SJCRH30 (cell line): ENCODE measurements at regions not wholly inside any gene's neighbourhood (a gene's known extent, or its start where the extent isn't known, plus 50 kb on each side); places are given as distances from the start of the nearest gene placed in this dataset.

Experiments
- DNase-seq, 2 experiments: peaks; one replicate each; pipeline ENCODE4 v3.0.0-alpha.2; 2015 to 2020
- H3K27ac ChIP-seq: fragments of 250-450 bp; sonication (Bioruptor Pico); 2 replicates; pipeline ENCODE4 v1.5.1; 2020; ENCODE audit warnings: mild to moderate bottlenecking, moderate library complexity
- H3K27me3 ChIP-seq: fragments of 250-450 bp; sonication (Bioruptor Pico); 2 replicates; pipeline ENCODE4 v1.5.1; 2020; ENCODE audit warnings: mild to moderate bottlenecking, moderate library complexity
- H3K36me3 ChIP-seq: fragments of 250-450 bp; sonication (Bioruptor Pico); 2 replicates; pipeline ENCODE4 v1.5.1; 2020; ENCODE audit warnings: mild to moderate bottlenecking, moderate library complexity
- H3K4me1 ChIP-seq: fragments of 250-450 bp; sonication (Bioruptor Pico); 2 replicates; pipeline ENCODE4 v1.5.1; 2020; ENCODE audit warnings: mild to moderate bottlenecking, moderate library complexity
- H3K4me3 ChIP-seq: fragments of 250-450 bp; sonication (Bioruptor Pico); 2 replicates; pipeline ENCODE4 v1.5.1; 2020; ENCODE audit warnings: mild to moderate bottlenecking, moderate library complexity
- H3K9me3 ChIP-seq: fragments of 250-450 bp; sonication (Bioruptor Pico); replicated peaks from 2 replicates; pipeline ENCODE4 v1.5.1; 2020; ENCODE audit warnings: mild to moderate bottlenecking, moderate library complexity

DNA sequence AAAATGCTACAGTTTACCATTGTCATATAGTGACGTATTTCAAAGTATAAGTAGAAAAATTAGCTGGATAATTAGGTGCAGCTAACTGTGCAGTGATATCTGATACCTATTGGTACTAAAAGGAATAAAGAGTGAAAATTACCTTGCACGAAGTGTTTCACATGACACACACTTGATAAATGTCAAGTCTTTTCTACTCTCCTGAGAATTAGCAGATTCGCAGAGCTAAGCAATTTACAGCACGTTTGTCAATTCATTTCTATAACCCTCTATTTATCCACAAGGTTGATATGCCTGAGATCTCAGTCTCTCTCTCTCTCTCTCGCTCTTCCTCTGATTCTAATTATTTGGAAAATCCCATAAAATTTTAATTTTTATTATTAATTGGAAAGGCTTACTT, 1109.0 kb downstream of the EFNB2 start:
- Histone ChIP-seq H3K27ac (no peak overlapping the region), H3K9me3 (no peaks in the 10 kb centered on the region), H3K36me3 (no peaks in the 10 kb centered on the region), H3K27me3 (no peaks in the 10 kb centered on the region), H3K4me3 (no peak overlapping the region), H3K4me1 (no peaks in the 10 kb centered on the region)
- DNase-seq, result no peak

DNA sequence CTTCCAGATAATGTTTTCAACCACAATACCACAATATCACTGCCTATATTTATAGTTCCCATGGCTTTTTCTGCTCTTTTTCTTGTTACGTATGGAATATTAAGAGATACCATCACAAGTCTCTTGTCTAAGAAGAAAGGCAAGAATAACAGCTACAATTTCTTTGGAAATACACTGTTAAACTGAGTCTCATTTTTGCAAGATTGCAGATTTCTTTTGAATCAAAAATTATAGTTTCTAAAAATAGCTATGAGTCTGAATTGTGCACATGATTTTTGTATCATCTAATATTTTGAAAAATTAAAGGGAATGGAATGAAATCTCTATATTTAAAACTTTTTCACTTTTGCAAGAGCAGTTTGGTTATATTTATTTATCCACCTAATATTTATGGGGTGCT, 1120.8 kb downstream of the EFNB2 start:
- Histone ChIP-seq H3K27me3 (no peaks in the 10 kb centered on the region), H3K9me3 (no peaks in the 10 kb centered on the region), H3K4me1 (no peaks in the 10 kb centered on the region), H3K4me3 (no peak overlapping the region), H3K36me3 (no peaks in the 10 kb centered on the region), H3K27ac (no peak overlapping the region)
- DNase-seq, result no peak

DNA sequence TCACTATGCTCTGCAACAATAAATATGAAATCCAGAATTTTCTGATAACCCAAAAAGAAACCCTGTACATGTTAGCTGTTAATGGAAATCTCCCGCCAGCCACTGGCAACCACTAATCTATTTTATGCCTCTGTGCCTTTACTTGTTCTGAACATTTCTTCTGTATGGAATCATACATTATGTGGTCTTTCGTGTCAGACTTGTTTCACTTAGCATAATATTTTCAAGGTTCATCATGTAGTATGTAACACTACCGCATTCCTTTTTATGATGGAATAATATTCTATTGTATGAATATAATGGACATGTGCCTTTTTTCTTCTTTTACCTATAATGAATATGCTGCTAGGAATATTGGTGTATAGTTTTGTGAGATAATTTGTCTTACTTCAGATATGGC, 1123.3 kb downstream of the EFNB2 start:
- Histone ChIP-seq H3K27me3 (no peaks in the 10 kb centered on the region), H3K4me3 (no peak overlapping the region), H3K4me1 (no peaks in the 10 kb centered on the region), H3K9me3 (no peaks in the 10 kb centered on the region), H3K36me3 (no peaks in the 10 kb centered on the region), H3K27ac (no peak overlapping the region)
- no peak for DNase-seq

DNA sequence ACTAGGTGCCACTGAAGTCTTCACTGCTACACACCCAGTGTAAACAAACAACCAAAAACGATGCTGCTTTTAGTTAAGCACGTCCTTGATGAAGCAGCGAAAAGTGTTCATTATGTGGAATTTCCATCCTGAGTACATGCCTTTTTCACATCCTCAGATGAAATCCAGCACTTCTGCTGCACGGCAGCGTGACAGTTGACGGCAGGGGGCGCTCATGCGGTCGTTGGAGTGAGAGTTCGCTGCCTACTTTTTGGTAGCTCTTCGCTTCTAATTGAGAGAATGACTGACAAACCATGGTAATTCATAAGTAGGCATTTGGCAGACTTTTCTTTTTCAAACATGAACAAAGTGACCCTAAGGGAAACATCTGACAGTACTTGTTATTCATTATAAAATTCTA, 1124.9 kb downstream of the EFNB2 start:
- H3K27me3 ChIP-seq, result no peaks in the 10 kb centered on the region
- H3K27ac ChIP-seq, result no peak overlapping the region
- no peaks in the 10 kb centered on the region for H3K36me3 ChIP-seq
- H3K9me3 ChIP-seq, result no peaks in the 10 kb centered on the region
- H3K4me1 ChIP-seq, result no peaks in the 10 kb centered on the region
- DNase-seq, result peak; percentile 12 to 31
- no peak overlapping the region for H3K4me3 ChIP-seq

DNA sequence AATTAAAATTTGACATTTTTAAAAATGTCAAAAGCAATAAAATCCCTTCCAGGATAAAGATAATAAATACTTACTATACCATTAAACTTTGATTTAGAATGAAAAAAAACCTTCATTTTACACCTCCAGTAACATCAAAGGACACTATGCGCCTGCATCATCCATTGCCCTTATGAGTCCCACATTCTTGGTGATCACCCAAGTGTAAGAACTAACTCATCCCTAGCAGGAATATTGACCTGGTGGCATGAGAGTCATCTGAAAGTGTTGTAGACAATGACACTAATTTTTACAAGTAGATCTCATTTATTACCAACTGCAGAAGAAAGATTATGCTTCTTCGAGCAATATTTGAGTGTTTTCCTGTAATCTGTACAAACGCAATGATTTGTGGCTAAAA, 1128.9 kb downstream of the EFNB2 start:
- Histone ChIP-seq H3K4me1 (no peaks in the 10 kb centered on the region), H3K27ac (no peak overlapping the region), H3K9me3 (no peaks in the 10 kb centered on the region), H3K36me3 (no peaks in the 10 kb centered on the region), H3K27me3 (no peaks in the 10 kb centered on the region), H3K4me3 (no peak overlapping the region)
- DNase-seq, result no peak

DNA sequence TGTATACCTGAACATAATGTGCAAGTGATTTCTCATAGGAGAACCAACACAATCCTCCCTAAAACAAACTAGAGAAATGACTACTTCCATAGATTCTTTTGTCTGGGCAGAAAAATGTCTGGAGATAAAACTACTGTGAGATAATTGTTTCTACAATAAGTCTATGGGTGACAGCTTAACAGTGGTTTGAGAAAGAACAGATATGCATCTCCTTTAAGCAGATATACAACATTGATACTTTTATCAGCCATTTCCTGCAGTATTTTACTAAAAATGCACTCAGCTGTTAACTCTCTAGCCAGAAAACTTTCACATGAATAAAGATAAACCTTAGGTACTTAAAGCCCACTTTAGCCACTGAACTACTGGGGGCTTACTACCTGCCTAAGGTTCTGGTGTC, 1132.4 kb downstream of the EFNB2 start:
- DNase-seq, result no peak
- Histone ChIP-seq H3K9me3 (no peaks in the 10 kb centered on the region), H3K36me3 (no peaks in the 10 kb centered on the region), H3K4me3 (no peak overlapping the region), H3K4me1 (no peaks in the 10 kb centered on the region), H3K27me3 (no peaks in the 10 kb centered on the region), H3K27ac (no peak overlapping the region)

DNA sequence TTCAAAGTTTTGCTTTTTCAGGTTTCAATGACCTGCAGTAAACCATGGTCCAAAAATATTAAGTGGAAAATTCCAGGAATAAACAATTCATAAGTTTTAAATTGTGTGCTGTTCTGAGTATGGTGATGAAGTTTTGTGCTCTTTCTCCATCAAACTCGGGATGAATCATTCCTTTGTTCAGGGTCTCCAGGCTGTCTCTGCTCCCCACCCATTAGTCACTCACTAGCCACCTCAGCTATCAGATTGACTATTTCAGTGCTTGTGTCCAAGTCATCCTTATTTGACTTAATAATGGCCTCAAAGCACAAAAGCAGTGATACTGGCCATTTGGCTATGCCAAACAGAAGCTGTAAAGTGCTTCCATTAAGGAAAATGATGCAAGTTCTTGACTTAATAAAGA, 1140.4 kb downstream of the EFNB2 start:
- no peaks in the 10 kb centered on the region for H3K9me3 ChIP-seq
- no peak for DNase-seq

DNA sequence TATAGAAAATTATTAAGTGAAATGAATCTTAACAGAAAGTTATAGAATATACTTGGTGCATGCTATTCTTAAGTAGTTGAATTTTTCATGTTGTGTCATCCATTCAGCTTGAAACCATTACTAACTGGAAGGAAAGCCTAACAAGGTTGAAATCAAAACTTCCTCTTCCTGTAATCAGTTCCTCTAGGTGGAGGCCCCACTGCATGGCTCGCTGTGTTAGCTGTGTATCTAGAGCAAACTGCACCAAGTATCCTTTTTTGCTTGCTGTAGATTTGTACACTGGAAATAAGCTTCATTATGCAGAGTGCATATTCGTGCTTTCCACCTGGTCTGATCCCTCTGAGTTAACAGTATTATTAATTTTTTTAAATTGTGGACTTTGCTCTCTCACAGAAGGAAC, 1146.1 kb downstream of the EFNB2 start:
- Histone ChIP-seq H3K4me3 (no peak overlapping the region), H3K4me1 (no peaks in the 10 kb centered on the region), H3K36me3 (no peaks in the 10 kb centered on the region), H3K9me3 (no peaks in the 10 kb centered on the region), H3K27me3 (no peaks in the 10 kb centered on the region), H3K27ac (no peak overlapping the region)
- DNase-seq, result no peak

More for the DNA sequence above, 1140.4 kb downstream of the EFNB2 start:
- H3K27me3 ChIP-seq, result no peaks in the 10 kb centered on the region
- no peak overlapping the region for H3K27ac ChIP-seq
- no peak overlapping the region for H3K4me3 ChIP-seq
- H3K36me3 ChIP-seq, result no peaks in the 10 kb centered on the region
- no peaks in the 10 kb centered on the region for H3K4me1 ChIP-seq

DNA sequence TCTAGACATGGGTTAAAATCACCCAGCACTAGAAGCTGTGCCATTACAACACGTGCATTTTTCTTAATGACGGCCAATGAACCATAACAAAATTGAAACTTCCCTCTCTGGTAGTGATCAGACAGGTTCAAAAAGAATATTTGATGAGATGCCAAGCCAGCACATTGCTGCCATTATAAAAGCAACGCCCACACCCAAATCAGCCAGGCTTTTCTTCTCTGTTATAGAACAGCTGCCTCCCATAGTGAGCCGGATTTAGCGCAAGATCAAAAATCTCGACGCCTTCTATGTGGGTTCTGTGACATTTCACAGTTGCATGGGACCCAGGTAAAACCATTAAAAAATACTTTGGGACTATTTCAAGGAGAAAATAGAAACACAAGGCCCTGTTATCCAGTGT, 1158.0 kb downstream of the EFNB2 start:
- Histone ChIP-seq H3K4me1 (no peaks in the 10 kb centered on the region), H3K27me3 (no peaks in the 10 kb centered on the region), H3K9me3 (no peaks in the 10 kb centered on the region), H3K27ac (no peak overlapping the region), H3K4me3 (no peak overlapping the region), H3K36me3 (no peaks in the 10 kb centered on the region)
- DNase-seq, result peak in 1 of 2 experiments; percentile 3

DNA sequence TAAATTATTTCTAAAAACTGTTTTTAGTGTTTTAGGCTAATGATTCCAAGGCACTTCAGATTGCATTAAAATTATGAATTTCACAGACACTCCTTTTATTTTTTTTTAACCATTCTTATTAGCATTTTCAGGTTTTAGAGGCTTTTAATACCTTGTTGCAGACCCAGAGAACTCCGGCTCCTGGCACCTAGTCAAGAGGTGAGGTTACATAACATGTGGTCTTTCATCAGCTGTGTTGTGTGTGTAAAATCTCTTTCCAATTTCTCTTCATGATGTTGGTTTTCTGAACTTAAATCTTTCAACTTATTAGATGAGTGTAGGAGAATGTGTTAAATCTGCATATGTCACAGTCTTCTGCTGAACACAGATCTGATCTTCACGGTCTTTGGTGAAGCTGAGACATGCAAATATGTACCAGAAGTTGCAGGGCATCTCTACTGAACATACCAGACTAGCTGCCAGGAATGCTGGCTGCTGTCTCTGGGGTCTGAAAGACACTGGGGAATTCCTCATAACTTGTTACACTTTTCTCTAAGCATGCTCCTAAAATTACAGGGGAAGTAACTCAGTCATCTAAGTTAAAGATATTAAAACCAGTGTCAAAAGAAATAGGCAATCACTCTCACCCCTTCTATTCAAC, 1165.3 kb downstream of the EFNB2 start:
- Histone ChIP-seq H3K9me3 (no peaks in the 10 kb centered on the region), H3K27ac (no peak overlapping the region), H3K4me3 (no peak overlapping the region), H3K4me1 (no peaks in the 10 kb centered on the region), H3K27me3 (no peaks in the 10 kb centered on the region), H3K36me3 (no peaks in the 10 kb centered on the region)
- DNase-seq, result no peak

DNA sequence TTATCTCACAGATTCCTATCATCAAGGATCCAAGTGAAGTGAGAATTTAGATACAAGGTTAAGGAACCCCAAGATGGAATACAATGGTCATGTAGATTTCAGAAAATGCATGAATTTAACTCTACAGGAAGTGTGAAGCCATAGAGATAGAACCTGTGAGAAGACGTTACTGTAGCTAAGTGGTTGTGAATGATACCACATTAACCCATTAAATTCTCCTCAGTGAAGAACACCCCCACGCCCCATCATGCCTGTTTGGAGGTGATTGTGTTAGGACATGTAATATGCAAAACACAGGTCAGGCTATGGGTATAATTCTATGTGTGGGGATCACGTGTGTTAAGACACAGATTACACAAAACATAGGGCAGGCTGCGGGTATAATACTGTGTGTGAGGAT, 1166.7 kb downstream of the EFNB2 start:
- no peak for DNase-seq
- Histone ChIP-seq H3K36me3 (no peaks in the 10 kb centered on the region), H3K27ac (no peak overlapping the region), H3K4me3 (no peak overlapping the region), H3K27me3 (no peaks in the 10 kb centered on the region), H3K9me3 (no peaks in the 10 kb centered on the region), H3K4me1 (no peaks in the 10 kb centered on the region)

DNA sequence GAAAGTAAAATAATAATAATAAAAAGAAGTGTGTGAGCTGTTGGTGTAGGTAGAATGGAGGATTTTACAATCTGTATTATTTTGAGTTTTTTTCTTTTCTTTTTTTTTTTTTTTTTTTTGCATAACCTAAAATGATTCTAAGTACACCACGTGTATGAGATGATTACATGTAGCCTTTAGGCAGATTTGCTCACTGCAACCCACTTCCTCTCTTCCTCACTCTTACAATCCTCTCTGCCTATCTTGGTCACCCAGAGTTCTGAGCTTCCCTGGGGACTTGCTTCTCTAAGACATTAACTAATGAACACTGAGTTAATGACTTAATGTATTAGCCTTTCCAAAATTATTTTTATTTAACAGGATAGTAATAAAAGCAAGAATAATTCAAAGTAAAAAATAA, 1169.6 kb downstream of the EFNB2 start:
- H3K9me3 ChIP-seq, result no peaks in the 10 kb centered on the region
- no peak for DNase-seq
- H3K4me3 ChIP-seq, result no peak overlapping the region
- no peaks in the 10 kb centered on the region for H3K36me3 ChIP-seq
- H3K4me1 ChIP-seq, result peaks cover 8% of the 10 kb centered on the region; the same call in 1 of the 2 replicates
- H3K27ac ChIP-seq, result no peak overlapping the region
- no peaks in the 10 kb centered on the region for H3K27me3 ChIP-seq

DNA sequence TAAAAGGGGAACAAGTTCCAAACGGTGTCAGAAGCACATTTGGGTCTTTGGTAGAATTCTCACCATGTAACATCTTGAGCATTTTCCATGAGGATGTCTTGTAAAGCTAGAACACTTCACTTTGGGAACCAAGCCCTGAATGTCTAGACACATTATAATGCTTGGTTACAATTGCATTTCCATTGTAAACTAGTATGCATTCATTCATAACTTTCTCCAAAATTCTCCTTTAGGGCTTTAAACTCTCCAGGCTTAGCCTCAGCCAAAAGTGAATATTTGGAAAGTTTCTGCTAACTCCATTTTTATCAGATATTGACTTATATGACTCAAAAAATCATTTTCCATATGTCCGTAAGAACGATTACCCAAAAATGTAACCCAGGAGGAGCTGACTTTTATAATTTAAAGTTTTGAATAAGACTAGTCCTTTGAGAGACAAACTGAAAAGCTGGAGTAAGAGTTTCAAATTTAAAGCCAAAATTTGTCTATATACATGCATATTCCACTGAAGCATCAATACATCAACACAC, 1170.4 kb downstream of the EFNB2 start:
- peaks cover 8% of the 10 kb centered on the region; the same call in 1 of the 2 replicates for H3K4me1 ChIP-seq
- no peak overlapping the region for H3K4me3 ChIP-seq
- H3K36me3 ChIP-seq, result no peaks in the 10 kb centered on the region
- H3K27ac ChIP-seq, result no peak overlapping the region
- DNase-seq, result no peak
- no peaks in the 10 kb centered on the region for H3K27me3 ChIP-seq
- H3K9me3 ChIP-seq, result no peaks in the 10 kb centered on the region

DNA sequence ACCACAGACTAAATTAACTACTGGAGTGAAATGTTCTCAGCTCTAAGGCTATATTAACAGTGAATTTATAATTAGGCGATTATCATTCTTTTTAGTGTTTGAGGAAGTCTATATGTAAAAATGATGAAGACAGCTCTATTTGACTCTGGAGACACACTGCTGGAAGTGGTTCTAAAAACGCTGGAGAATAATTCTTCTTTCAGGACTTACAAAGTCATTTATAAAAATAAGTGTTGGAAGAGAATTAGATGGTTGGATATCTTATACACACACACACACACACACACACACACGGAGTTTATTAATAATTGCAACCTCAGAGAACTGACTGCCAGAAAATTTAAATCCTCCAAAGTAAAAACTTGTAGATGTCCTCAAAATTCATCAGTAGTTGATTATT, 1171.3 kb downstream of the EFNB2 start:
- no peaks in the 10 kb centered on the region for H3K9me3 ChIP-seq
- peaks cover 8% of the 10 kb centered on the region; the same call in 1 of the 2 replicates for H3K4me1 ChIP-seq
- peak overlapping the region; percentile 53; the same call in 1 of the 2 replicates for H3K27ac ChIP-seq
- H3K4me3 ChIP-seq, result no peak overlapping the region
- no peaks in the 10 kb centered on the region for H3K36me3 ChIP-seq
- no peak for DNase-seq
- no peaks in the 10 kb centered on the region for H3K27me3 ChIP-seq

DNA sequence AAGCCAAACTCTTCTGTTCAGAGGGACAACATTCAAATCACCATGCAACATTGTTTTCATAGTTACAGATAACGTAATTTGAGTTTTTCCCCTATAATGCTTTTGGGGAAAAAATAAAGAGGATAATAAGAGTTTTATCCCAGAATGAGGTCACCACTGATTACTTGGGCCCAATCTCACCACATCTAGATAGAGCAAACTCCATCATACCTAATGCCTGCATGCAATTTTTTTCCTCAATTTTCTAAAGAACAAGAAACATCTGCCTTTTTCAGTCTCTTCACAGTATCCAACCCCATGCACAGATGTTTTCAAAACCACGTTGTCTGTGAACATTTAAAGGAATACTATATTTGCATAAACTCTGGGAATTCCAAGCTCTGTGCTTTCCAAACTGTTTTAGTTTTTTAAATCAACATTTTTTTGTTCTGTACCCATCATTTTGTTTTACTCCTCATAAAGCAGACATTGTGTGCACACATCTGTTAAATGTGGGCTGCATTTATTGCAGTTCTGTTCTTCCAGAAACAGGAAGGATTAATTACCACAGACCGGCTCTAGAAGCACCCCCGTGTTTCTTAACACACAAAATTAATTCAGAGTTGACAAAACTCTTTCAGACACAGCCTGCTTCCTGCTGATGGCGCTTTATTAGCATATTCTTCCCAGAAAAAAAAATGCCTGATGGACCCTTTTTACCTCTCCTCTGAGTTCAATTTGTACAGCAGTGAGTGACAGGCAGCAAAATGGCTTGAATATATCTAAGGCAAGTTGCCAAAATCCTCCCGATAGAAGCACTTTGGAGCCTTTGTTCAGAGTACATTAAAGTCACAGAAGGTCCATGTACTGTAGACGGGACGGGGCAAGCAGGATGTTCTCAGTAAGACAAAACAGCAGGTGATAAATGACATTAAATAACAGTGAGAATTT, 1171.9 kb downstream of the EFNB2 start:
- H3K4me3 ChIP-seq, result peak overlapping the region; percentile 39
- no peaks in the 10 kb centered on the region for H3K36me3 ChIP-seq
- H3K27me3 ChIP-seq, result no peaks in the 10 kb centered on the region
- no peaks in the 10 kb centered on the region for H3K9me3 ChIP-seq
- peaks cover 8% of the 10 kb centered on the region; the same call in 1 of the 2 replicates for H3K4me1 ChIP-seq
- peak; percentile 8 to 68 for DNase-seq
- H3K27ac ChIP-seq, result peak overlapping the region; percentile 53
